ENCODE measurements at regions not wholly inside any gene's neighbourhood (a gene's known extent, or its start where the extent isn't known, plus 50 kb on each side); places are given as distances from the start of the nearest gene placed in this dataset.

DNA sequence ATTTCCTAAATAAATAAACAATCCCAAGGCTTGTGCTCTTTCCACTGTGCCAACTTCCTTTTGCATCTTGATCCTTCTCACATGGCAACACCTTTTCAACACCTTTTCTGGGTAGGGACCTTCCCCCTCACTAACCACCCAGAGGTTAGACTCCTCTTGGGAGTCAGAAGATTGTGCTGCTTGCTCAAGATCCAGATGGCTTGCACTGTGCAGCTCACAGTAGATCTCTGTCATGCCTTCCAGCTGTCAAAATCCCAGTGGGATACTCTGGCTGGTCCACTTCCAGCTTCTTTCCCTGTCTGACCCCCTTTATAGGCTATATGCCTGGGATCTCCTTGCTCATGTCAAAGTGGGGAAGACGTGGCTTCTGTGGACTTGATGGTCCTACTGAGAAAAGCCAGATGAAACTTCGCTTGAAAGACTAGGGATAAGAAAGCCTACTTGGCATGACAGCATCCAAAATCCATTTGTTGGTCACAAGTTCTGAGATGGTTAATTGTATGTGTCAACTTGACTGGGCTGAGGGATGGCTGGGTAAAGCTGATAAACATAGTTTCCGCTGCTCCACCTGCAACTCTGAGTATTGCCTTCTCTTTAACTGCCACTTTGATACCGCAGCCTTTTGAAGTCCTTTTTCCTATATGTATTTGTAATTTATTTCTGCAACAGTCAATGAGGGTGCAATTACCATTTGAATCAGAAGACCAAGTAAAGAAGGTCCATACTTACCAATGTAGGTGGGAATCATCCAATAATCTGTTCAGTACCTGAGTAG is 74.5 kb downstream of the S1PR1 start:
- TF ChIP-seq, protein P1, sequence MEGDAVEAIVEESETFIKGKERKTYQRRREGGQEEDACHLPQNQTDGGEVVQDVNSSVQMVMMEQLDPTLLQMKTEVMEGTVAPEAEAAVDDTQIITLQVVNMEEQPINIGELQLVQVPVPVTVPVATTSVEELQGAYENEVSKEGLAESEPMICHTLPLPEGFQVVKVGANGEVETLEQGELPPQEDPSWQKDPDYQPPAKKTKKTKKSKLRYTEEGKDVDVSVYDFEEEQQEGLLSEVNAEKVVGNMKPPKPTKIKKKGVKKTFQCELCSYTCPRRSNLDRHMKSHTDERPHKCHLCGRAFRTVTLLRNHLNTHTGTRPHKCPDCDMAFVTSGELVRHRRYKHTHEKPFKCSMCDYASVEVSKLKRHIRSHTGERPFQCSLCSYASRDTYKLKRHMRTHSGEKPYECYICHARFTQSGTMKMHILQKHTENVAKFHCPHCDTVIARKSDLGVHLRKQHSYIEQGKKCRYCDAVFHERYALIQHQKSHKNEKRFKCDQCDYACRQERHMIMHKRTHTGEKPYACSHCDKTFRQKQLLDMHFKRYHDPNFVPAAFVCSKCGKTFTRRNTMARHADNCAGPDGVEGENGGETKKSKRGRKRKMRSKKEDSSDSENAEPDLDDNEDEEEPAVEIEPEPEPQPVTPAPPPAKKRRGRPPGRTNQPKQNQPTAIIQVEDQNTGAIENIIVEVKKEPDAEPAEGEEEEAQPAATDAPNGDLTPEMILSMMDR (IDR thresholded peaks at IDR 0.05): no peak
- TF ChIP-seq POLR2AphosphoS5 (IDR thresholded peaks at IDR 0.05): no peak
